ENCODE measurements at regions not wholly inside any gene's neighbourhood (a gene's known extent, or its start where the extent isn't known, plus 50 kb on each side); places are given as distances from the start of the nearest gene placed in this dataset.

GRCh38 chr10:90998733-90999511, 78.0 kb upstream of the ANKRD1 start:
- Mint-ChIP-seq H3K4me1 (peaks cover 37% of the 10 kb centered on the region), H3K4me3 (peak overlapping the region; percentile 11), H3K27ac (peak overlapping the region; percentile 33), H3K27me3 (no peaks in the 10 kb centered on the region), H3K9me3 (ENCODE audit: insufficient read depth) (no peaks in the 10 kb centered on the region)
- DNase-seq (peak; percentile 24), ATAC-seq (ENCODE audit: low read depth) (peak; percentile 19)
- H3K9ac ChIP-seq (ENCODE audit: low read length), result no peak overlapping the region
- H3K27ac ChIP-seq (ENCODE audit: low read length in 2 of 2), result peak overlapping the region in 1 of 2 donors; percentile 40
- no peaks in the 10 kb centered on the region for H3K27me3 ChIP-seq (replicated peaks in 1 of 4; ENCODE audit: control extremely low read depth in 1 of 4, control insufficient read depth in 3 of 4, insufficient read depth in 4 of 4, low read length in 3 of 4)
- no peaks in the 10 kb centered on the region for H3K36me3 ChIP-seq (replicated peaks in 1 of 2; ENCODE audit: control extremely low read depth in 1 of 2, control insufficient read depth in 1 of 2, extremely low read depth in 1 of 2, insufficient read depth in 2 of 2, low read length in 1 of 2)
- intact Hi-C loops (cut with micrococcal nuclease), result no loop called here
- H3K79me2 ChIP-seq (ENCODE audit: control insufficient read depth, insufficient read depth, low read length), result no peaks in the 10 kb centered on the region
- peaks cover 28 to 29% of the 10 kb centered on the region in 2 donors for H3K4me1 ChIP-seq (ENCODE audit: control insufficient read depth in 2 of 2, insufficient read depth in 2 of 2, low read length in 2 of 2)
- ChIA-PET POLR2A (no interaction called here), CTCF (interaction anchor here (1.0 to 17.2 kb wide), 5 partner anchors 18 to 917 kb away, joined by 3 to 261 read pairs (median 3); partner anchors contain the start of gene RPP30)
- no peak overlapping the region for H3K4me3 ChIP-seq (ENCODE audit: control extremely low read depth in 1 of 5, extremely low read depth in 1 of 5, insufficient read depth in 1 of 5, low read depth in 2 of 5, low read length in 4 of 5)
- no peaks in the 10 kb centered on the region for H4K20me1 ChIP-seq (ENCODE audit: control insufficient read depth, insufficient read depth, low read length, poor library complexity, severe bottlenecking)
- peak overlapping the region; percentile 34 for H2AFZ ChIP-seq (ENCODE audit: insufficient read depth, low read depth, low read length, poor library complexity, severe bottlenecking)
- no peak for TF ChIP-seq CTCF (IDR thresholded peaks at IDR 0.05)
- no peak for TF ChIP-seq EZH2 (IDR thresholded peaks at IDR 0.05; ENCODE audit: borderline replicate concordance, insufficient read depth, low read depth, low read length, poor library complexity, severe bottlenecking)
- 69% methylated on average over 3 of the region's 11 CpGs for WGBS (ENCODE audit: insufficient coverage)
- H3K4me2 ChIP-seq (replicated peaks; ENCODE audit: low read depth, low read length, poor library complexity, severe bottlenecking), result peak overlapping the region; percentile 47
- no peaks in the 10 kb centered on the region for H3K9me3 ChIP-seq (ENCODE audit: control extremely low read depth in 1 of 3, control insufficient read depth in 2 of 3, insufficient read depth in 1 of 3, low read length in 2 of 3)

Measured in B cell (primary cell).